DMS 273 (cell line): ENCODE measurements at regions not wholly inside any gene's neighbourhood (a gene's known extent, or its start where the extent isn't known, plus 50 kb on each side); places are given as distances from the start of the nearest gene placed in this dataset.
"Not testable (repeated sequence)": the region's sequence is repeated elsewhere in the genome, so short reads cannot be mapped to it uniquely, and the experiment has no call there.

Source experiments
- DNase-seq: peaks from one replicate; lab custom pipeline; 2025; ENCODE audit not compliant: unreplicated experiment; lab: John Stamatoyannopoulos, UW

DNA sequence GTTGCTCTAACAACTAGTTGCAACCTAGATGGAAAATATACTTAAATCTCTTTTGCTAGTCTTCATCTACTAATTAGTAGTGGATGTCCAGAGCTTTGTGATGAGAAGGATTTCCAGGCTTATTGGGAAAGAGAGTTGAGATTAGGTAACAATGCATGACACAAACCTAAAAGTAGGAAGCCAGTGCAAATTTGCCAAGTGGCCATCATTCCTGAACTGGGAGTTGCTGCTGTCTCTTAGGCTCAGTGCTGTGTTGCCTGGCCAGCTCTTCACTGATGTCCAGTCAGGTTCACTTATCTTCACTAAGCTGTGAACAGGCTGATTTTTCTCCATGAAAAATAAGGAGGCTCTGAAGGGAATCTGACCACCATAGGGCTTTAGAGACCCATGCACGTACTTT is 105.6 kb upstream of the AMOT start:
- no peak for DNase-seq

DNA sequence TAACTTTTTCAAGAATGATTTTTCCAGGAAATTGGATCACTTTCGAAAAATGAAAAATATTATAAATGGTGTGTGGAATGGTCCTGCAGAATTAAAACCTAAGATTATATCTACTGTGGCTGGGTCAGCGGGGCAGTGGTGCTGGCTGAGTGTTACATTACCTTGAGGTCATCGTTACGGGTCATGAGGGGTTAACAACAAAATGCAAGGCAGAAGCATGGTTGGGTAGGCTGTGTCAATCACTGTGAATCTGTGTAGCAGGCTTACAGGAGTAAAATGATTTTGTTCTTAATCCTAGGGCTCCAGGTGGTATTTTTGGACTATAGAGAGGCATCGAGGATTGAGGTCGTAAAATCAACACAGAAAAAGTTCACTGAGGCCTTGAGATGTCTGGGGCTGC is 105.2 kb upstream of the AMOT start:
- no peak for DNase-seq

DNA sequence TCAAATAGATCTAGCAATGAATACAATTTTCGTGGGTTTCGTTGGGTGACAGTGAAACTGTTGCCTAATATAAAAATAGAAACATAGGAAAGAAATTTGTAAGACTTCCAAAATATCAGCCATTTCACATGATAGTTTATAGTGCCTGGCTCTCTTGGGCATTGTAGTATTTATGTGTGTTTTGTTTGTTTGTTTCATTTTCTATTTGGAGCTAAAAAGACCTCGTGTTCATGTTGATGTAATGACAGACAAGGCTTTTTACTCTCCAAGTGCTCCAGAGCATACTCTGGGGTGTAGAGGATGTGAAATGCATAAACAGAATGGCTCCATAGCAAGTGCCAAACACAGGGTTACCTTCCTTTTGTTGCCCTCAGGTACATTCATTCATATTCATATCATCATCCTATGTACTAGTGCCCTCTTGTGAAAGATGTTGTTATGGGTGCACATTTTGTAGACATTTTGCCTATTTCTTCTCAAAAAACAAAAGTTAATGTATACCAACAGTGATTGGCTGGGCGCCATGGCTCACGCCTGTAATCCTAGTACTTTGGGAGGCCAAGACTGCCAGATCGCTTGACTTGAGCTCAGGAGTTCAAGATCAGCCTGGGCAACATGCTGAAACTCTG is 100.7 kb upstream of the AMOT start:
- no peak for DNase-seq

DNA sequence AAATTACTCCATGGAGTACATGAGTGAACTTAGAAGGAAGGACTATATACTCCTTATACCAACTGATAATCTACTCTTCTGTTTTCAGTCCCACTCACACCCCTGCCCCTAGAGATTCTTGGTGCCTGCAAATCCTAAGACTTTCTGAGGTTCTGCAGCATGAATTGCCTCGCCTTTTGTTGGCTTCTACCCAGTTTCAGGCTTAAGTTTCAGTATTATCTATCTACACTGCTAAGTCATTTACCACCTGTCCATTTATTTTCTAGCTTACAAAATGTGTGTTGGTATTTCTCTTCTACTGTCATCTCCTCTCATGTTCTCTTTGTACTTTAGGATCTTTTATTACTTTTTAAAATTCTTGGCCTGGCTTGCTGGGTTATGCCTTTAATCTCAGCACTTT is 94.4 kb upstream of the AMOT start:
- DNase-seq = no peak

DNA sequence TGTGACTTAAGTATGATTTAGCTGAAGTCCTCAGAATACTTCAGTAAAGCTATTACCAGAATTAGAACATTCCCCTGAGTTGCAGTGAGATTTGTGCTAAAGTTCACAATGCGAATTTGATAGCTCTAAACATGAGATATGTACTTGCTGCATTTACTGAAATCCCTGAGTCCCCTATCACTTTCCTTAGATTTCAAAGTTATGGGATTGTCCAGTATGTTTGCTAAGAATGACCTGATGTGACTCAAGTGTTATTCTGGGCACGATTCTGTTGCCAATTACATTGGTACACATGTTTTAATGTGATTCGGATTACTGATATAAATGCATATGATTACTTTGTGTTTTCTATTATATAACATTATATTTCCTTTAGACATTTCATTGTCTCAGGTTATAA is 91.3 kb upstream of the AMOT start:
- no peak for DNase-seq

DNA sequence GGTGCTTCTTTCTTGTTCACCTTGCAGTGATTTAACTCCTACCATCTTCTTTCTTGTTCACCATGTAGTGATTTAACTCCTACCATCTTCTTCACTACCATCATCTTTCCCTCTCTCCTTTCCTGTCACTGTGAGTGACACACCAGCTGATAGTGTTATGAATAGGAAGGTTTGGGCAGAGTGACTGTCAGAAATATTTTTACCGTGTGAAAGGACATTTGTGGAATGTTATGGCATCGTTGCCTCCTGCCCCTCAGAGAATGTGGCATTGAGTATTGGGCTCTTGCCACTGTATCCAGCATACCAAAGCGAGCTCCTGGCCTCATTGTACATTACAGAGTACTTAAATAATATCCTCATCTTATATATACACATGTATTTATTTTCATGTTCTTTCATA is 90.8 kb upstream of the AMOT start:
- DNase-seq = no peak

DNA sequence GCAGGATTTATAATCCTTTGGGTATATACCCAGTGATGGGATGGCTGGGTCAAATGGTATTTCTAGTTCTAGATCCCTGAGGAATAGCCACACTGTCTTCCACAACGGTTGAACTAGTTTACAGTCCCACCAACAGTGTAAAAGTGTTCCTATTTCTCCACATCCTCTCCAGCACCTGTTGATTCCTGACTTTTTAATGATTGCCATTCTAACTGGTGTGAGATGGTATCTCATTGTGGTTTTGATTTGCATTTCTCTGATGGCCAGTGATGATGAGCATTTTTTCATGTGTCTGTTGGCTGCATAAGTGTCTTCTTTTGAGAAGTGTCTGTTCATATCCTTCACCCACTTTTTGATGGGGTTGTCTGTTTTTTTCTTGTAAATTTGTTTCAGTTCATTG is 82.8 kb upstream of the AMOT start:
- not testable (repeated sequence) for DNase-seq

DNA sequence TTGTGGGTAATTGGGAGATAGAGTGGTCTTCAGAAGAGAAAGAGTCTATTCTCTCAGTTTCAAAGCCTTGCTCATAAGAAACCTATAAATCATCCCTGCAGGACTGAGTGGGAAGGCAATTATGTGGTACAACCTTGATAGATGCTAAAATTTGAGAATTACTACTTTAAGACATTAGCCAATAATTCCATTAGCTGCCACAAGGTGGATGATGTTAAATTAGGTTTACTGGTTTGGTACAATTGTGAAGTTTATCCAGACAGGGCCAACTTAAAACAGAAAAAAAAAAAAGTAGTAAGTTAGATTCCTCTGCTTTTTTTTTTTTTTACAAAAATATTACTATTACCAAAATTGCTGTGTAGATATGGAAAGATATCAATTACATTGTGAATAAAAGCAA is 73.2 kb upstream of the AMOT start:
- DNase-seq = peak; percentile 15

DNA sequence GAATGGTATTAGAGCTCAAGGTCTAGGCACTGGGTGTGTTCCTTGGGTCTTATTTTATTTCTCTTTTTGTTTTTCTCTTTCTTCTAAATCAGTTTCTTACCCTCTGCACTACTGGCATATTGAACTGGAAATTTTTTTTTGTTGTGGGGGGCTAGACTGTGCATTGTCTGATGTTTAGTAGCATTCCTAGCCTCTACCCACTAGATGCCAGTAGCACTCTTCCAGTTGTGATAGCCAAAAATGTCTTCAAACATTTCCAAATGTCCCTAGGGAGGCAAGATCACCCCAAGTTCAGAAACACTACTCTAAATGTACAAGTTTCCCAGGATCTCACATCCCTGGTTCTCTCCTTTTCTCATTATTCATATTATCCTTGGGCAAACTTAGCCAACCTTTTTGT is 69.8 kb upstream of the AMOT start:
- no peak for DNase-seq

DNA sequence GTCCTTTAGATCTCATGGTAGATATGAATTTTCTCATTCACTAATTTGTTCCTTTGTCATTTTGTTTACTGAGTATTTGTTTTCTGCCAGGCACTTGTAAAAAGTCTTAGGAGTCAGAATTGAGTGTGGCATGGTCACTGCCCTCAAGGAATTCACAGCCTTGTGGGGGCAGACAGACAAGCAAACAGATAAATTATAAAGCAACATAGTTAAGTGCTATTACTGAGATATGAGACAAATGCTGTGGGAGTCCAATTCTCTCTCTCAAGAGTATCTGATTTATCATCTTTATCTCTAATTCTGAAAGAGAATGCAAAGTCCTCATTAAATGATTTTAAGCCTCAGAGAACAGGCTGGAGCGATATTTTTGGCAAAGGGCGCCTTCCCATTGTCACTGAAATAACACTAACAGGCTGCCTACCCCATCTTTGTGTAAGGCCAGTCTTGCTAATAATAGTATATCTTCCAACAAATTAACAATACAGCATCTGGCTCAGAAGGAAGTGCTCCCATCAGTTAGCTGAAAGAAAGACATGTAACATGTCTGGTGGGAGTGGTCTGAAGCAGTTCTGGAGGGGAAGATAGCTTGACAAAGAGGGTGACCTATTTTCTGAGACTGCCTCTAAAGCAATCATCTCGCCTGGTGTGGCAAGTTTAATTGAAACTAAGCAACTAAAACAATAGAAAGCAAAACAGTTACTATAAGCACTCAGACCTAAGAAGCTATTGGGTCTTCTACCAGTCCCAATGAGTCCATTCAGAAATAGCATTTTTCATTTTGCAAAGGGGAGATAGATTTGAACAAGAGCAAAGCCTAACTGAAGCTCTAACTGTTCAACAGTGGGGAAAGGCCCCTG is 61.5 kb upstream of the AMOT start:
- DNase-seq = no peak

DNA sequence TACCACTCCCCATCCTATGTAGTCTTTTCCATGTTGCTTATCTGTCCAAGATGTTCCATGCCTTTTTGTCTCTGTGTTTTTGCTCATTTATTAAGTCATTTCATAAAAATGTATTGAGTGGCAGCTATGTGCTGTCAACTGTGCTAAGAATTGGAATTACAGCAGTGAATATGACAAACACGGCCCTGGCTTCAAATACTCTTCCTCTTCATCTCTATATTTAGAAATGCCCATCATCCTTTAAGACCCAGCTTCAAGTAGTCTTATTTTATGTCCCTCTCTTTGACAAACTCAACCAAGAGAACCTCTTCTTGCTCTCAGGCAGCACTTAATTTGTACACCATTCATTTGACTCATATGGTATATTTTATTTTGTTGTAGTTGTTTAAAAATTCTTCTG is 55.4 kb upstream of the AMOT start:
- DNase-seq = no peak
